Thymus (tissue), 11 donors: ENCODE measurements at regions not wholly inside any gene's neighbourhood (a gene's known extent, or its start where the extent isn't known, plus 50 kb on each side); places are given as distances from the start of the nearest gene placed in this dataset.

Experiments used
- DNase-seq, 9 donors: peaks; one replicate each; pipeline ENCODE4 v3.0.0-alpha.2; 2013; ENCODE audit warnings: low spot score in 9 of 9, low read depth in 6 of 9, missing footprints in 1 of 9
- H3K27ac ChIP-seq, 2 donors: one replicate each; pipeline ENCODE4 v1.5.1; 2013; ENCODE audit warnings: control low read depth in 1 of 2, low read depth in 1 of 2, low read length in 1 of 2, mild to moderate bottlenecking in 1 of 2, moderate library complexity in 1 of 2
- H3K27me3 ChIP-seq, 2 donors: one replicate each; pipeline ENCODE4 v1.5.1; 2013; ENCODE audit warnings: low read length in 1 of 2; ENCODE audit not compliant: control insufficient read depth in 2 of 2, insufficient read depth in 1 of 2
- H3K36me3 ChIP-seq, 2 donors: one replicate each; pipeline ENCODE4 v1.5.1; 2013; ENCODE audit warnings: low read length in 1 of 2, mild to moderate bottlenecking in 1 of 2, moderate library complexity in 1 of 2; ENCODE audit not compliant: control insufficient read depth in 2 of 2, insufficient read depth in 2 of 2
- H3K4me1 ChIP-seq, 2 donors: one replicate each; pipeline ENCODE4 v1.5.1; 2013; ENCODE audit warnings: low read length in 2 of 2; ENCODE audit not compliant: control insufficient read depth in 2 of 2, insufficient read depth in 2 of 2
- H3K4me3 ChIP-seq, 2 donors: one replicate each; pipeline ENCODE4 v1.5.1; 2013; ENCODE audit warnings: low read length in 2 of 2, control low read depth in 1 of 2, mild to moderate bottlenecking in 1 of 2
- H3K9me3 ChIP-seq, 2 donors: one replicate each; pipeline ENCODE4 v1.5.1; 2013; ENCODE audit warnings: low read length in 1 of 2, mild to moderate bottlenecking in 1 of 2; ENCODE audit not compliant: control insufficient read depth in 2 of 2, insufficient read depth in 1 of 2
- WGBS: extraction: QIAGEN DNeasy Blood & Tissue Kit; methylation state at CpG from one replicate; pipeline ENCODE4 v1.1.7; 2013; 5-methylcytosine and 5-hydroxymethylcytosine counted together
- donor health status: healthy.

DNA sequence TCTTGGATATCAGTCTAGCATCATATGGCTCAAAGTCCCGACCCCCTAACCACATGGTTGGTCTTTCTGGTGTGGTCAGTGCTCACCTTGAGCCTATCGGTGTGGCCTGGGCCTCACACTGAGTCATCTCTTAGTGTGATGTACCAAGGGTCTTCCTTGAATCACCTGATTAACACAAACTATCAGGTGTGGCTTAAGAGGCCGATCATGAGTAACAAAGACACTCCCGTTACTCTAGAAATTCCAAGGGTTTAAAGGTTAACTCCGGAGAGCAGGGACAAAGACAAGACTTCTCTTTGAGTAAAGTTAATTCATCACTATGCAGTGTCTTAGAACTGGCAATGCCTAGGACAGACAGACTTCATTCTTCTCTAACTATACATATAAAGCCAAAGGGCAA lies 52.3 kb upstream of the ARMC3 start:
- Histone ChIP-seq H3K4me1 (no peaks in the 10 kb centered on the region), H3K9me3 (no peaks in the 10 kb centered on the region), H3K36me3 (no peaks in the 10 kb centered on the region), H3K4me3 (no peak overlapping the region), H3K27me3 (no peaks in the 10 kb centered on the region), H3K27ac (no peak overlapping the region)
- no peak for DNase-seq
- 90% methylated on average over 5 of the region's 5 CpGs for WGBS

DNA sequence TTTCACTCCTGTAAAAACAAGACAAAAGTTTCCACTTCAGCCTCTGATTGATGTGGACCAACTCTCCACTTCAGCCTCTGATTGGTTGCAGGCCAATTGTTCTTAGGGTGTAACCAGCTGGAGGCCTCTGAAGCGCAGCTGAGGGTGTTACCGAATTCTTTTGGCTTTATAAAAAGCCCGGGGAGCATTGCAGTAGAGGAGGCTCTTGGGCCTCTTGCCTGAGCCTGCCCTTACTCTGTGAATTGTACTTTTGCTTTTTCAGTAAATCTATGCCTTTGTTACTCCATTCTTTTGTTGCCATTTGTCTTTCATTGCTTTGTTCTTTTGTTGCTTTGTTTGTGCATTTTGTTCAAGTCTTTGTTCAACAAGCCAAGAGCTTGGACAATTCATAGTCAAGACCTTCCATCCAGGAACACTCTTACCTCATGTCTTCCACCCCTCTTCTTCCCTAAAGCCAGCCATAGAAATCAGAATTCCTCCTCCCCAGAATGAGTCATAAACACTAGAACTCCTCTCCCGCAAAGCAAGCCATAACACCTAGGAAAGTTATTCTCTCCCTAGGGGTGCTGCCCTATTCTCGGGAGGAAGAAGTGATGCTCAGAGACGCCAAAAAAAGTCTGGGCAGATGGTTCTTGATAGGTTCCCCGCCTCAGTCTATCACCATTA lies 53.5 kb upstream of the ARMC3 start:
- 98% methylated on average over 7 of the region's 7 CpGs for WGBS
- no peaks in the 10 kb centered on the region for H3K36me3 ChIP-seq
- H3K27ac ChIP-seq: no peak overlapping the region
- no peaks in the 10 kb centered on the region for H3K9me3 ChIP-seq
- no peaks in the 10 kb centered on the region for H3K4me1 ChIP-seq
- no peaks in the 10 kb centered on the region for H3K27me3 ChIP-seq
- H3K4me3 ChIP-seq: no peak overlapping the region
- DNase-seq: no peak

- no peaks in the 10 kb centered on the region for H3K27me3 ChIP-seq
- H3K4me1 ChIP-seq: no peaks in the 10 kb centered on the region
- no peak for DNase-seq
- no peaks in the 10 kb centered on the region for H3K36me3 ChIP-seq
- H3K27ac ChIP-seq: no peak overlapping the region
- 97% methylated on average over 2 of the region's 2 CpGs for WGBS
- H3K9me3 ChIP-seq: no peaks in the 10 kb centered on the region
- H3K4me3 ChIP-seq: no peak overlapping the region
Observed at GRCh38 chr10:22856444-22857074, 71.3 kb upstream of the ARMC3 start.

- Histone ChIP-seq H3K27me3 (no peaks in the 10 kb centered on the region), H3K36me3 (no peaks in the 10 kb centered on the region), H3K4me3 (no peak overlapping the region), H3K9me3 (no peaks in the 10 kb centered on the region), H3K27ac (no peak overlapping the region), H3K4me1 (no peaks in the 10 kb centered on the region)
- 87% methylated on average over 4 of the region's 4 CpGs for WGBS
- no peak for DNase-seq
Observed at GRCh38 chr10:22854935-22855421, 72.9 kb upstream of the ARMC3 start.

DNA sequence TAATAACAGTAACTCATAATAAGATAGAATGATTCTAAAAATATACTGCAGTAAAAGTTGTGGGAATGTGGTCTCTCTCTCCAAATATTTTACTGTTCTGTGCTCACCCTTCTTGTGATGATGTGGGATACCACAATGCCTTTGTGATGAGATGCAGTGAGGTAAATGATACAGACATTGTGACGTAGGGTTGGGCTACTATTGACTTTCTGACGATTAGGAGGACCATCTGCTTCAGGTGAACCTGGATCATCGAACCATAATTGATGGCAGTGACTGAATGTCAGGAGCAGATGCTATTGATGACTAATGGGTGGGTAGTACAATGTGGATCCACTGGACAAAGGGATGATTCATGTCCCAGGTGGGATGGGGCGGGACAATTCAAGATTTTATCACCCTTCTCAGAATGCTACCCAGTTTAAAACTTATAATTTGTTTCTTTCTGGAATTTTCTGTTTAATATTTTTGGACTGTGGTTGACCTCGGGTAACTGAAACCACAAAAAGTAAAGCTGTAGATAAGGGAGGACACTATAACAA lies 73.9 kb upstream of the ARMC3 start:
- no peak for DNase-seq
- no peaks in the 10 kb centered on the region for H3K27me3 ChIP-seq
- peaks cover 0 to 6% of the 10 kb centered on the region in 2 donors for H3K4me1 ChIP-seq
- H3K9me3 ChIP-seq: no peaks in the 10 kb centered on the region
- 85% methylated on average over 5 of the region's 5 CpGs for WGBS
- no peaks in the 10 kb centered on the region for H3K36me3 ChIP-seq
- no peak overlapping the region for H3K4me3 ChIP-seq
- no peak overlapping the region for H3K27ac ChIP-seq

GRCh38 chr10:22852712-22853353 lies 75.0 kb upstream of the ARMC3 start:
- no peak overlapping the region for H3K4me3 ChIP-seq
- no peak for DNase-seq
- no peaks in the 10 kb centered on the region for H3K27me3 ChIP-seq
- peaks cover 0 to 6% of the 10 kb centered on the region in 2 donors for H3K4me1 ChIP-seq
- 97% methylated on average over 6 of the region's 6 CpGs for WGBS
- H3K9me3 ChIP-seq: no peaks in the 10 kb centered on the region
- no peaks in the 10 kb centered on the region for H3K36me3 ChIP-seq
- no peak overlapping the region for H3K27ac ChIP-seq

DNA sequence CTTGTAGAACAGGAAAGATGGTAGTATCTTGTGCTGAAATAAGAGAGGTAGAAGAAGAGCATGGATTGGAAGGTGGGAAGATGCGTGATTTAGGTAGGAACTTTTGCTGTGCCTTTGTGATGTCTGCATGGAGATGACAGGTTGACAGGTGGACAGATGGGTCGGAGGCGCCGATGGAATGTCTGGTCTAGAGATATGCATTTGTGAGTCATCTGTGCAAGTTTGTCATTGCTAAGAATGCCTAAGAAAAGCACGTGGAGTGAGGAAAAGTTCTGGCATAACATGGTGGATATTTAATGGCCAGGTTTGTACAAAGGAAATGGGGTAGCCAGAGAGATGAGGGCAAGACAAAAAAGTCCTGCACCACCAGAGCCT lies 76.0 kb upstream of the ARMC3 start:
- Histone ChIP-seq H3K27ac (no peak overlapping the region), H3K27me3 (no peaks in the 10 kb centered on the region), H3K9me3 (no peaks in the 10 kb centered on the region), H3K4me1 (peaks cover 0 to 6% of the 10 kb centered on the region in 2 donors), H3K4me3 (no peak overlapping the region), H3K36me3 (no peaks in the 10 kb centered on the region)
- 97% methylated on average over 5 of the region's 5 CpGs for WGBS
- DNase-seq: no peak

- Histone ChIP-seq H3K36me3 (no peaks in the 10 kb centered on the region), H3K4me1 (peaks cover 0 to 6% of the 10 kb centered on the region in 2 donors), H3K4me3 (no peak overlapping the region), H3K27me3 (no peaks in the 10 kb centered on the region), H3K9me3 (no peaks in the 10 kb centered on the region), H3K27ac (no peak overlapping the region)
- WGBS: 87% methylated on average over 3 of the region's 3 CpGs
- DNase-seq: no peak
Observed at GRCh38 chr10:22850541-22850940, 77.3 kb upstream of the ARMC3 start.
